Stimulated activated CD8-positive, alpha-beta memory T cell treated with anti-CD3 and anti-CD28 coated beads, Interleukin-15, amount 100 ng/mL, for 4 hours (primary cell): ENCODE measurements at regions not wholly inside any gene's neighbourhood (a gene's known extent, or its start where the extent isn't known, plus 50 kb on each side); places are given as distances from the start of the nearest gene placed in this dataset.

Experiments
- DNase-seq, 2 donors: peaks; one replicate each; pipeline ENCODE4 v3.0.0-alpha.2; 2020; ENCODE audit warnings: low read depth in 2 of 2

DNA sequence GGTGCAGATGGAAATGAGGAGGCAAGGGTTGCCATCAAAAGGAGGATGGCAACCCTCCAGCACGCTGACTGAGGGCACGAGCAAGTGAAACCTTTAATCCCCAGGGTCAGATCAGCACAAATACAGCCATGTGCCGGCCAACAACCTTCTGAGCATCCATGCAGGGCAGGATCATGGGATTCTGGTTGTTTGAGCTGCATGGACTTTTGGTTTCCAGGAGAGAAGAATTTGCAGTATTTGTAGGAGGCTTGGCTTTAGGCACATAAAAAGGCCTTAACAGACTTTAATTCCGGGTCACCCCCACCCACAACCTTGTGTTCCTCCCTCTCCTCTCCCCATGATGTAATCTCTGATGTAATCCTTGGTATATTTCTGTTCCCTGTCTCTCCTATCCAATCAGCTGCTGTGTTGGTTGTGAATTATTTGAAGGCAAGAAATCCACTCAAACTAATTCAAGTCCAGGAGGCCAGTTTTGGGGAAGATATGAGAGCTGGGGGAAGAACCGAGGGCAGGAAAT, 254.3 kb downstream of the SHQ1 start:
- DNase-seq: no peak

GRCh38 chr3:72591522-72592421, 256.5 kb downstream of the SHQ1 start:
- no peak for DNase-seq

DNA sequence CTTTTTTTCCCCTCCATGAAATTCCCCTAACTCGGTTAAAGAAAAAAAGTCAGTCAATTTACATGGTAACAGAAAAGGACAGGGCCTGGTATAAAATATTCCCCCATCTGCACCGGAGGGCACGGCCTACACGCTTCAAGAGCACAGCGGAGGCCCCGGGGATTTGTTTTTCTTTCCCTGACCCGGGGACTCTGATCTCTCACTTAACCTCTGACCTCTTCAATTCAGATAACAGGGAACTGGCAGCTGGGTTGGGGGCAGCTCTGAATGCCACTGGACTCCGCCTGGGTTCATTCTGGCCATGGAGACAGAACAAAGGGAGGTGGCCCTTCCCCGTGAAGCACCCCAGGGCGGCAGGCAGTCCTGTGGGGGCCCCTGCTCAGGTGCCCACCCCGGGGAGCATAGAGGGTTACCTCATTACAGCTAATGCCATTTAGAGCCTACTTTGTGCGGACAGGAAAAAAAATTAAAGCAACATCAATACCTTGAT, 257.5 kb downstream of the SHQ1 start:
- DNase-seq: no peak

DNA sequence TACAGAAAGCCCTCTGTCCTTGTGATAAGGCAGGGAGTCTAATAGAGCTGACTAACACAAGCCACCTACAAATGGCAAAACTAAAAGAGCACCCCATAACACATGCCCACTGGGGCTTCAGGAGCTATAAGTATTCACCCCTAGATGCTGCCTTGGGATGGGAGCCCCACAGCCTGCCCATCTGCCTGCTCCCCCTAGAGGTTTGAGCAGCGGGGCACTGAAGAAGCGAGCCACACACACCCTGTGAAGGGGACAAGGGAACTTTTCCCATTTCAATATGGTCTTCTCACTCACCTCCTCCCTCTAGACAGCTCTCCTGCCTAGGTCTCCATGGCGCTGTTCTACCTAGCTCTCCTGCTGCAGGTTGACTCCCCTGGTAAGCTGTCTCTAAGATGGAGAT, 261.0 kb downstream of the SHQ1 start:
- no peak for DNase-seq

GRCh38 chr3:72586694-72587093, 261.6 kb downstream of the SHQ1 start:
- DNase-seq: no peak

DNA sequence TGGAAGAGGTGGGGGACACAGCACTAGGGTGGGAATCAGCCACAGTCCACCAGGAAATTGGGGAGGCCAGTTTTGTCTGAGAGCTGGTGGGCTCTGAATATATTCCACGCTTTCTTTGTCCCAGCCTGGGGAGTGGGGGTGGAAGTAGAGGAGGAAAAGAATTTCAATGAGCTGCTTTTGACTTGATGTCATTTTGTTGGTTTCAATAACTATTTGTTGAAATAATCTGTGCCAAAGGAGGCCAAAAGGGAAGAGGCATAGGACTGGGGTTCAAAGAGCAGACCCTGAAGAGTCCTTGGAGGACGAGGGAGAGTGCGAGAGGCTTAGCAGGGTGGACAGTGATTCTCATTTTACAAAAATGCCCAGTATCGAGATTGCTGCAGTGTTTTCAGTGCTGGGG, 262.3 kb downstream of the SHQ1 start:
- no peak for DNase-seq

DNA sequence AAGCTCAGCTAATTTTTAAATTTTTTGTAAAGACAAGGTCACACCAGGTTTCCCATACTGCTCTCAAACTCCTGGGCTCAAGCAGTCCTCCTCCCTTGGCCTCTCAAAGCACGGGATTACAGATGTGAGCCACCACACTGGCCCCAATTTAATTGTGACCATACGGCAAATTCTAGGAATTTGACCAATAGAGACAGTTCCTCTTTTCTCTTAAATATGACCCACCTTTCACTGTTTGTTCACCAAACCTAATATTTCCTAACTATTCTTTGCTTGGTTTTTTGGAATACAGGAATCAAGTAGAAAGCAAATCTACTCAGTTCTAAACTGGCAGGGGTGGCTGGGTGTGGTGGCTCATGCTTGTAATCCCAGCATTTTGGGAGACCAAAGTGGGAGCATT, 264.0 kb downstream of the SHQ1 start:
- no peak for DNase-seq

DNA sequence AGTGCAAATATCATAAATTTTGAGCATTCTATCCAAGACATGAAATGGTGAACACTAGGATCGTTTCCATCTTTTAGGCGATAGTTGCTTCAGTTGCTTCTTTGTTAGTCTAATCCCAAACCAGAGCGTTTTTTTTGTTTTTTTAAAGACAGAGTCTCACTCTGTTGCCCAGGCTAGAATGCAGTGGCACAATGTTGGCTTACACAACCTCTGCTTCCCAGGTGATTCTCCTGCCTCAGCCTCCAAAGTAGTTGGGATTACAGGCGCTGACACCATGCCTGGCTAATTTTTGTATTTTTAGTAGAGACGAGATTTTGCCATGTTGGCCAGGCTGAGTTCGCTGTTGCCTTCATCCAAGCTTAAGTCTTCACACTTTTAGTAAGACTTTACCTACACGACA, 265.3 kb downstream of the SHQ1 start:
- no peak for DNase-seq

- no peak for DNase-seq
Observed at GRCh38 chr3:72582211-72582878, 265.9 kb downstream of the SHQ1 start.

DNA sequence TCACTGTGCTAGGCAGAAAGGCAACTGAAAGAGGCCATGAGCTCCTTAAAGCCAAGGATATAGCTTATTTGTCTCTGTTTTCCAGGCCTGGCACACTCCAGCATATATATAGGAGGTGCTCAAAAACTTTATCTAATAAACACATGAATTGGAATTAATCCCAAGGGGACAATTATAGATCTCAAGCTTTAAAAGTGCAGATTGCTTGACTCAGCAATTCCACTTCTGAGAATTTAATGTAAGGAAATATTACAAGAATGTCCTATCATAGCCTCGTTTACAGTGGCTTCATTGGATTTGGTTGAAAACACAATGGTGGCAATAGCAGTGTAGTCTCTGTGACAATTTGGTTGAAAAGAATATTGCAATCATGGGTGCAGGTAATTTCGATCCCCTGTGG, 267.3 kb downstream of the SHQ1 start:
- no peak for DNase-seq

- no peak for DNase-seq
Observed at GRCh38 chr3:72580246-72580756, 267.9 kb downstream of the SHQ1 start.

DNA sequence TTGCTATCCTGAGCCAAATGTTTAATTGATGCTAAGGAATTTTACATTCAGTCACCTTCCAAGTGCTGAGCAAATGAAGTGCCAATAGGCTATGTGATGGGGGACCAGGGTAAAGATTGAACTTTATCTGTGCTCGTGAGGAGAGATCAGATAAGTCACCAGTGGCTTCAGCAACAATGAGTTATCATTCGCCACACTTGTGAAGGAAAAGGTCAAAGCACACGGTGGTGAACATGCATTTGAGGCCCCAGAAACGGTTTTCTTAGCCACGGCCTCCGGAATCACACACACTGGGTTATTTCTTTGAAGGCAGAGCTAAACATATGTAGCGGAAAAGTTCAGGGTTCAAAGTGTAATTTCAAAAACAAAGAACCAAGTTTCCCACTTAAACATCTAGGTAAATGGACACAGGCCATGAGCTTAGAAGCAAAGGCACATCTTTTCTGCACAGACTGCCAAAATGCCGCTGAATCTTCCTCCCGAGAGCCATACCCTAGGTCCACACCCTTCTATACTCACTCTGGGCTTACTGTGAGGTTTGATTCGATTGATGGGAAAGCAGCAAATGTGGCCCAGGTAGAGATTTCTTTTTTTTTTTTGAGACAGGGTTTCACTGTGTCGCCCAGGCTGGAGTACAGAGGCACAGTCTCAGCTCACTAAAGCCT, 268.5 kb downstream of the SHQ1 start:
- DNase-seq: no peak

DNA sequence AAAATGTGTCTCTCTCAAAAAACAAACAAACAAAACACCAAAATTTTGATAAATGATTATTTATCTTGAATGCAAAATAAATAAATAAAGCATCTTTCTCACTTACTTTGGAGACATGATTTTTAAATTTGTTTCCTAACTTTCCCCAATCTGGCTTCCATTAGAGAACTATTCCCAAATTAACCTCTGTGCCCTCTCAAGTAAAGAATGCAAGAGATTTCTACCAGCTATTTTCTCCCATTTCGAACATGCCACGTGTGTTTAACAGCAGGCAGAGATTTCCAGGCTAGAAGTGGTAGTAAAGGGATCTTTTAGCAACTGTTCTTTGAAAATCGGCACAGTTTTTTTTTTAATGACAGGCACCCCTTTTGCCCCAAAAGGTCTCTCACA, 269.1 kb downstream of the SHQ1 start:
- DNase-seq: no peak

DNA sequence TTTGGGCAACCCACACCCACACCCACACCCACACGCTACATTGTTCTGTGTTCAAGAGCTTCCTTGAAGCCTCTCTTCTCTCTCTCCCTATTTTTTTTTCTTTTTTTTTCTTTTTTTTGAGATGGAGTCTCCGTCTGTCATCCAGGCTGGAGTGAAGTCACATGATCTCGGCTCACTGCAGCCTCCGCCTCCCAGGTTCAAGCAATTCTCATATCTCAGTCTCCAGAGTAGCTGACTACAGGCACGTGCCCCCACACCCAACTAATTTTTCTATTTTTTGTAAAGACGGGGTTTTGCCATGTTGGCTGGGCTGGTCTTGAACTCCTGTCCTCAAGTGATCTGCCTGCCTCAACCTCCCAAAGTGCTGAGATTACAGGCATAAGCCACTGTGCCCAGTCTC, 271.1 kb downstream of the SHQ1 start:
- no peak for DNase-seq

- no peak for DNase-seq
Observed at GRCh38 chr3:72576563-72576962, 271.7 kb downstream of the SHQ1 start.

DNA sequence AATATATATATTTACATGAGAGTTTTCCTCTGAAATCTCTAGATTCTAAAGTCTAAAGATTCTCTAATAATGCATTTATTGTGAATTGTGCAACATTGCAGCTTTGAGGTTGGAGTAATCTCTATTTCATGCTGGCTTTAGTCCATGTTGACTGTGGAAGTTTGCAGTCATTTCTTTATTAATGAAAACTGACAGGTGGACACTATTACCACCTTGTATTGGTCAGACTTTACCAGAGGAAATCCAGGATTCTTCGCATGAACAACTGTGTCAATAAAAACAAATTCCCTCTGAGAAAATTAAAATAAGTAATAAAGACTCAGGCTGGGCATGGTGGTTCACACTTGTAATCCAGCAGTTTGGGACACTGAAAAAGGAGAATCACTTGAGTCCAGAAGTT, 274.1 kb downstream of the SHQ1 start:
- DNase-seq: no peak

GRCh38 chr3:72573051-72573450, 275.2 kb downstream of the SHQ1 start:
- DNase-seq: no peak

- DNase-seq: no peak
Observed at GRCh38 chr3:72572489-72573007, 275.7 kb downstream of the SHQ1 start.

GRCh38 chr3:72571638-72572114, 276.6 kb downstream of the SHQ1 start:
- DNase-seq: no peak

DNA sequence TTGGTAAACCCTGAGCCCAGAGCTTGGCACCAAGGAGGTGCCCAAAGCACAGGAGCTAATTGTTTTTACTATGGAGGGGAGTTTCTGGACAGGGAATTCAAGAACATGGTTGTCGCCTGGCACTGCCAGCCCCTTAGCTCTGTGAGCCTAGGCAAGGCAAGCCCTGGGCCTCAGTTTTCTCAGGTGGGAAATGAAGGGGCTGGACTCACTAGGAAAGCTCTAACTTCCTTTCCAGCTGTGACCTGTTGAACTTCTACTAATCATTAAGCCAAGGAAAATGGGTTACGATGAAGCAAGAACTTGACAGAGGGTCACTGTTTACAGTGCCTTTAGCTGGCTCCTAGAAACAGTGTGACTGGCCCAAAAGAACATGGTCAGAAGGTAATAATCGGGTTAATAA, 277.2 kb downstream of the SHQ1 start:
- no peak for DNase-seq

GRCh38 chr3:72569754-72570440, 278.3 kb downstream of the SHQ1 start:
- no peak for DNase-seq
